ENCODE measurements at regions not wholly inside any gene's neighbourhood (a gene's known extent, or its start where the extent isn't known, plus 50 kb on each side); places are given as distances from the start of the nearest gene placed in this dataset.

- Histone ChIP-seq H3K79me2 (replicated peaks; ENCODE audit: insufficient read depth, low read length) (no peaks in the 10 kb centered on the region), H3K27ac (ENCODE audit: low read length) (no peak overlapping the region), H3K36me3 (ENCODE audit: insufficient read depth, low read length) (no peaks in the 10 kb centered on the region), H3K4me2 (ENCODE audit: low read length) (no peak overlapping the region), H3K9me3 (ENCODE audit: low read length) (no peaks in the 10 kb centered on the region), H3K9me2 (ENCODE audit: insufficient read depth, low read length) (no peaks in the 10 kb centered on the region), H3K4me3 (ENCODE audit: low read length) (no peak overlapping the region), H3K27me3 (ENCODE audit: insufficient read depth, low read depth, low read length) (no peaks in the 10 kb centered on the region), H2AFZ (ENCODE audit: low read depth, low read length) (no peak overlapping the region), H3K9ac (ENCODE audit: low read length) (no peak overlapping the region), H3F3A (ENCODE audit: insufficient read depth, low read length, poor library complexity, severe bottlenecking) (no peaks in the 10 kb centered on the region), H4K20me1 (ENCODE audit: insufficient read depth) (no peaks in the 10 kb centered on the region)
- no peak for TF ChIP-seq MXI1 (conservative IDR thresholded peaks at IDR 0.05; ENCODE audit: poor library complexity, severe bottlenecking)
- no peak for TF ChIP-seq EZH2 (IDR thresholded peaks at IDR 0.05; ENCODE audit: borderline replicate concordance, insufficient read depth, low read length, poor library complexity, severe bottlenecking)
- TF ChIP-seq EP300 (conservative IDR thresholded peaks at IDR 0.05; ENCODE audit: poor library complexity, severe bottlenecking): no peak
- no peak for TF ChIP-seq TAF1 (IDR thresholded peaks at IDR 0.05; ENCODE audit: low read depth)
- no peak for TF ChIP-seq CTCF (IDR thresholded peaks at IDR 0.05; ENCODE audit: poor library complexity, severe bottlenecking)
- TF ChIP-seq RAD21 (conservative IDR thresholded peaks at IDR 0.05): no peak
- no peak for TF ChIP-seq POLR2AphosphoS5 (IDR thresholded peaks at IDR 0.05)
- no peak for TF ChIP-seq SMC3 (conservative IDR thresholded peaks at IDR 0.05; ENCODE audit: poor library complexity)
Measured at GRCh38 chr3:144128108-144128892, 156.7 kb downstream of the DIPK2A start.

GRCh38 chr3:144129536-144130214, 158.1 kb downstream of the DIPK2A start:
- H3K27ac ChIP-seq (ENCODE audit: low read length): no peak overlapping the region
- H3K4me2 ChIP-seq (ENCODE audit: low read length): no peak overlapping the region
- no peak for TF ChIP-seq MXI1 (conservative IDR thresholded peaks at IDR 0.05; ENCODE audit: poor library complexity, severe bottlenecking)
- no peak for TF ChIP-seq POLR2AphosphoS5 (IDR thresholded peaks at IDR 0.05)
- no peak for TF ChIP-seq SMC3 (conservative IDR thresholded peaks at IDR 0.05; ENCODE audit: poor library complexity)
- no peak for TF ChIP-seq CTCF (IDR thresholded peaks at IDR 0.05; ENCODE audit: poor library complexity, severe bottlenecking)
- no peak for TF ChIP-seq TAF1 (IDR thresholded peaks at IDR 0.05; ENCODE audit: low read depth)
- no peak for TF ChIP-seq RAD21 (conservative IDR thresholded peaks at IDR 0.05)
- TF ChIP-seq REST (IDR thresholded peaks at IDR 0.05; ENCODE audit: borderline replicate concordance): no peak
- no peak for TF ChIP-seq EZH2 (IDR thresholded peaks at IDR 0.05; ENCODE audit: borderline replicate concordance, insufficient read depth, low read length, poor library complexity, severe bottlenecking)
- no peak for TF ChIP-seq EP300 (conservative IDR thresholded peaks at IDR 0.05; ENCODE audit: poor library complexity, severe bottlenecking)
- H2AFZ ChIP-seq (ENCODE audit: low read depth, low read length): no peak overlapping the region
- H3K79me2 ChIP-seq (replicated peaks; ENCODE audit: insufficient read depth, low read length): no peaks in the 10 kb centered on the region
- H4K20me1 ChIP-seq (ENCODE audit: insufficient read depth): no peaks in the 10 kb centered on the region
- H3K9me3 ChIP-seq (ENCODE audit: low read length): no peaks in the 10 kb centered on the region
- H3F3A ChIP-seq (ENCODE audit: insufficient read depth, low read length, poor library complexity, severe bottlenecking): no peaks in the 10 kb centered on the region
- no peak overlapping the region for H3K9ac ChIP-seq (ENCODE audit: low read length)
- no peak overlapping the region for H3K4me3 ChIP-seq (ENCODE audit: low read length)
- H3K27me3 ChIP-seq (ENCODE audit: insufficient read depth, low read depth, low read length): no peaks in the 10 kb centered on the region
- H3K9me2 ChIP-seq (ENCODE audit: insufficient read depth, low read length): no peaks in the 10 kb centered on the region
- no peaks in the 10 kb centered on the region for H3K36me3 ChIP-seq (ENCODE audit: insufficient read depth, low read length)
